ENCODE measurements at regions not wholly inside any gene's neighbourhood (a gene's known extent, or its start where the extent isn't known, plus 50 kb on each side); places are given as distances from the start of the nearest gene placed in this dataset.

DNA sequence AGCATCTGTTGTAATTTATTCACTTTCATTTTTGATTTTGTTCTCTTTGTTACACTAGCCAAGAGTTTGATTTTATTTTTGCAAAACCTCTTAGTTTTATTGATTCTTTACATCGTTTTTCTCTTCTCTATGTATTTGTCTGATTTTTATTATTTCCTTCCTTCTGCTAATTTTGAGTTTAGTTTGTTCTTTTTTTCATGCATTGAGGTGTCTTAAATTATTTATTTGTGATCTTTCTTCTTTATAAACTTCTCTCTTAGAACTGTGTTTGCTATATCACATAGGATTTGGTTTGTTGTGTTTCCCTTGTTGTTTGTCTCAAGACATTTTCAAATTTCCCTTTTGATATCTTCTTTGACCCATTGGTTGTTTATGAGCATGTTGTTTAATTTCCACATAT lies 51.7 kb upstream of the NFKBIA start:
- no peak for DNase-seq

DNA sequence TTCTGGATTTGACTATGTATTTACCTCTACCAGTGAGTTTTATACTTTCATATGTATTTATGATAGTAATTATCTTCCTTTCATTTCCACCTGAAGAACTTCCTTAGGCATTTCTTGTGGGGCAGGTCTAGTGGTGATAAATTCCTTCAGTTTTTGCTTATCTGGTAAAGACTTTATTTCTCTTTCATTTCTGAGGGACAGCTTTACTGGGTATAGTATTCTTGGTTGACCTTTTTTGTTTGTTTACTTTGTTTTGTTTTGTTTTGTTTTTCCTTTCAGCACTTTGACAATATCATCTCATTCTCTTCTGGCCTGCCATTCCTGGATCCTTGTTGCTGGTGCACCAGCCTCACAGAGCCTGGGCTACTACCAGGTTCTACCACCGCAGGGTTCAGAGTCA lies 53.9 kb upstream of the NFKBIA start:
- DNase-seq: no peak

DNA sequence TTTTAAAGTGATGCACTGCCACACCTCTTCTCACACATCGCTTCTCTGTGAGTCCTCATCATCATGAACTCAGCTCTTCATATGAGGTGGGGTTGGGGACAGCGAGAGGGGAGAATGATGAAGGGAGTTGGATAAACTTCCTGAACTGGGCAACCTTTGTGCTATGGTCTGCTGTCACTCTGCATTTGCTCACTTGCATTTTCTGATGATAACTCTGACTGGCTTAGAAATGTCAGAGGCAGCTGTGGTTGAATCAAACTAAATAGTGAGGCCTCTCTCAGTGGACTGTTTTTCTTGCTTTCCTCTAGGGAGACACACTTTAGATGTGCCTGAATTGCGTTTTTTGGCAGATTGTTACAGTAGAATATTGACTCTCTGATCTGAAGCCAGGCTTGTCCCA lies 55.2 kb upstream of the NFKBIA start:
- no peak for DNase-seq

DNA sequence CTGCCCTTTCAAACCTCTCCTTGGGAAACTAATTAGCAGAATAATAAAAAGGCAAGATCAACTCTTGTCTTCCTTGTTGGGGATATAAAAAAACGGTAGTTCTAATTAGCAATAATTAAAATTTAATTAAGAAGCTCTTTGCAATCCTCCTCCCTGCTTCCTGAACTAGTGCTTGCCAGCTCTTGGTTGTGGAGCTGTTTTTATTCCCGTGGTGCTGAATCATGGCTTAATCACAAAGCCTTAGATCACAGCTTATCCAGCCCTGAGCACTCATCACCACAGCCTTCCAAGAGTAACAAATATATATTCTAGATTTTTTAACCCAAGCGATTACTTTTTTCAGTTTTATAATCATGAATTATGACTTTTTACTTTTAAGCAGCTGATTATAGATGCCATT lies 63.2 kb upstream of the INSM2 start:
- peak; percentile 11 for DNase-seq

DNA sequence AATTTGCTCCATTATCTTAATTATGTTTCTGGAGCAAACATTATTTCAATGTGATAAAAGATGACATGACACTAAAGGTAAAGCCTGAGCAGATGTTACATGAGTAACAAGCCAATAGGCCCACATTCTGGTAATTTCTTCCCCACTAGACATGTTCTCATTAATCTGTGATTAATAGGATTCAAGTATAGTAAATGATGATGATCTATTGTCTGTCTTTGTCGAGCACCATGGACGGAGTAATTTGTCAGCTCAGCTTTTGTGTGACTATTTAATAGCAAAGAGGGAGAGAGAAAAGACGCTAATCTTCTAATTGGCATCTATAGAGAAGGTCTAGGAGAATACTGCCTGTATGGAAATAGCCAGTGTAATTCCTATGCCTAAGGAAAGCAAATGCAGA lies 62.2 kb upstream of the INSM2 start:
- DNase-seq: no peak

DNA sequence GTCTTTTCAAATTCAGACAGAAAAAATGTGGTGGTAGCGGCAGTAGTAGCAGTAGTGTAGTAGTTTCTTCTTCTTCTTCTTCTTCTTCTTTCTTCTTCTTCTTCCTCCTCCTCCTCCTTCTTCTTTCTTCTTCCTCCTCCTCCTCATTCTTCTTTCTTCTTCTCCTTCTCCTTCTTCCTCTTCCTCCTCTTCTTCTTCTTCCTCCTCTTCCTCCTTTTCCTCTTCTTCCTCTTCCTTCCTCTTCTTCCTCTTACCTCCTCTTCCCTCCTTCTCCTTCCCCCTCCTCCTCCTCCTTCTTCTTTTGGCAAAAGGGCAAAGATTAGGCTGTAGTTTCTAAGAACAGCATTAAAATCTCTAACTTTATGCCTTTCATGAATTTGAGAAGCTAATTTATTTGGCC lies 59.6 kb upstream of the INSM2 start:
- no peak for DNase-seq

DNA sequence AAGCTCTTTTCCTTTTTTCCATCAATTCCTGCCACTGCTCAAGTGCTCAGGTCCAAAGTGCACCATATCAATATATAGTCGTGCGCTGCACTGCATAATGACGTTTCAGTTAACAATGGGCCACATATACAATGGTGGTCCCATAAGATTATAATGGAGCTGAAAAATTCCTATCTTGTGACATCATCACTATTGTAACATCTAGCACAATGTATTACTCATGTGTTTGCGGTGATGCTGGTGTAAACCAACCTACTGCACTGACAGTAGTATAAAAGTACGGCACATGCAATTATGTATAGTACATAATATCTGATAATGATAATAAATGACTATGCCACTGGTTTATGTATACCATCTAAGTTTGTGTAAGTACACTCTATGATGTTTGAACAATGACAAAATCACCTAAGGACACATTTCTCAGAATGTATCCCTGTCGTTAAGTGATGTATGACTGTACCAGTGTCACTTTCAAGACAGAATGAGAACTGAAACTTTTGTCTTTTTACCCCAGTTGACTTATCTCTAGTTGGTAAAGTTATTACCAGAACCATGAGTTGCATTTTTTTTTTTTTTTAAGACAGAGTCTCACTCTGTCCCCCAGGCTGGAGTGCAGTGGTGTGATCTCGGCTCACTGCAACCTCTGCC lies 53.7 kb upstream of the INSM2 start:
- DNase-seq: peak; percentile 4

DNA sequence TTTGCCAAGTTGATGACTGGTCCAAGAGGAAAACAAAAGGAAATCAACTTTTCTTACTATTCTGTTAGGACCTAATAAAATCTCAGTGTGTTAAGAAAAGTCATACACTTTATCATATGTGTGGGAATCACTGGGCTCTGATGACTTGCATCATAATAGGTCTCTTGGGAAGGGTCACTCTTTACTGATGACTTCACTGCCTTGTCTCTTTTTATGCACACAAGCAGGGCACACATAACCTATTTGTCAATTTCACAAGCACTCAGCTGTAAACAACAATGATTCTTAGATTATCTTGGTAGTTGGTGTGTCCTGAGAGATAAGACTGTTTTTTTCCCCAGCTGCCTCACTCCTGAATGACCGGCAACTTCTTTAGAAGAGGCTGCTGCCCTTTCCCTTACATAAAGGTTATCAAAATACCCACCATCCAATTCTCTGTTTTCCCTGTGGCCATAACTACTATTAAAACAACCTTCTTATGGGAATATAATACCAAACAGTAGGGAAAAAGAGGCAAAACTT lies 50.9 kb upstream of the INSM2 start:
- no peak for DNase-seq

Measured in EL (cell line).